GM12865 (cell line): ENCODE measurements at regions not wholly inside any gene's neighbourhood (a gene's known extent, or its start where the extent isn't known, plus 50 kb on each side); places are given as distances from the start of the nearest gene placed in this dataset.
"Not testable (repeated sequence)": the region's sequence is repeated elsewhere in the genome, so short reads cannot be mapped to it uniquely, and the experiment has no call there.

Experiments used
- DNase-seq: peaks from one replicate; pipeline ENCODE4 v3.0.0; 2010; ENCODE audit warnings: low read depth
- H3K4me3 ChIP-seq: 2 replicates; pipeline ENCODE4 v1.5.1; 2011; ENCODE audit warnings: mild to moderate bottlenecking, low read depth, low read length, control low read depth
- CTCF ChIP-seq: IDR thresholded peaks from 2 replicates; pipeline ENCODE4 v1.5.1; 2011; ENCODE audit warnings: low read length, control low read depth, low read depth, inconsistent platforms; ENCODE audit not compliant: insufficient read depth; ENCODE audit errors: missing control alignments

GRCh38 chr11:22458161-22458560, 120.0 kb downstream of the SLC17A6 start:
- H3K4me3 ChIP-seq, result no peak overlapping the region
- no peak for DNase-seq
- TF ChIP-seq CTCF, result no peak

DNA sequence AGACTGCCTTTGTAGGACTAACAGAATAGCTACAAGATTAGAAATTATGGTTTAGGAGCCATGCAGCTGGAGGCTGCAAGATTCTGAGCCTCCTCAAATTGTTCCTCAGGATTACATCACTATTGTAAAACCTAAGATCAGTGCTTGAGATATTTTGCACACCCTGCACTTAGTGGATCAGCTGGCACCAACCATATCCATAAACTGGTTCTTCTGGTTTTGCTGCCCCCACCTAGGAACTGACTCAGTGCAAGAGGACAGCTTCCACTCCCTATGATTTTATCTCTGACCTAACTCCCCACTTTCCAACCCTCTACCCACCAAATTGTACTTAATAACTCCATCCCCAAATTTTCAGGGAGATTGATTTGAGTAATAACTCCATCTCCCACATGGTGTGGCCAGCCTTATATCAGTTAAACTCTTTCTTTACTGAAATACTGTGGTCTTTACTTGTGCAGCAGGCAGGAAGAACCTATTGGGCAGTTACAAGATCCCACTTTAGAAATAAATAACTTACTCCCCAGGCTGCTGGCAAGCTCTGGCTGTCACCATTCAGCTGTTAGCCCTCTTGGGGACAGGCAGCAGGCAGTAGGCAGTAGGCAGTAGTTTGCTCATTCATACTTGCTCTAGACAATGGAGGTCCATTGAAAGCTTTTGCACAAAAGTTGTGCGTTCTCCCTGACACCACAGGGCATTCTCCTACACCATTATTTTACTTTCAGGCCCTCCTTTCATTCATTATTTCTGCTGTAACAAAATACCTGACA, 119.0 kb downstream of the SLC17A6 start:
- DNase-seq, result no peak
- no peak for TF ChIP-seq CTCF
- H3K4me3 ChIP-seq, result no peak overlapping the region

GRCh38 chr11:22454461-22455090, 116.4 kb downstream of the SLC17A6 start:
- TF ChIP-seq CTCF, result no peak
- DNase-seq, result no peak

DNA sequence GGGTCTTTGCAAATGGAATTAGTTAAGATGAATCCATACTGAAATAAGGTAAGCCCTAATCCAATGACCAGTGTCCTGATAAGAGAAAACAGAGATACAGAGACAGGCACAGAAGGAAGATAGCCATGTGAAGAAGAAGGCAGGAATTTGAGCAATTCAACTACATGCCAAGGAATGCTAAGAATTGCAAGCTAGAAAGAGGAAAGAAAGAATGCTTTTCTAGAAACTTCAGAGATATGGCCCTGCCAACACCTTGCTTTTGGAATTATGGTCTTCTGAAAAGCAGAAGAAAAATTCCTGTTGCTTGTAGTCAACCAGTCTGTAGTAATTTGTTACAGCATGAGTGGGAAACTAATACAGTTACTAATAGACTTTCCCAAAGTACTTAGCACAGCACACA, 111.3 kb downstream of the SLC17A6 start:
- no peak for DNase-seq
- H3K4me3 ChIP-seq, result no peak overlapping the region
- no peak for TF ChIP-seq CTCF

More at GRCh38 chr11:22454461-22455090, 116.4 kb downstream of the SLC17A6 start:
- no peak overlapping the region for H3K4me3 ChIP-seq

DNA sequence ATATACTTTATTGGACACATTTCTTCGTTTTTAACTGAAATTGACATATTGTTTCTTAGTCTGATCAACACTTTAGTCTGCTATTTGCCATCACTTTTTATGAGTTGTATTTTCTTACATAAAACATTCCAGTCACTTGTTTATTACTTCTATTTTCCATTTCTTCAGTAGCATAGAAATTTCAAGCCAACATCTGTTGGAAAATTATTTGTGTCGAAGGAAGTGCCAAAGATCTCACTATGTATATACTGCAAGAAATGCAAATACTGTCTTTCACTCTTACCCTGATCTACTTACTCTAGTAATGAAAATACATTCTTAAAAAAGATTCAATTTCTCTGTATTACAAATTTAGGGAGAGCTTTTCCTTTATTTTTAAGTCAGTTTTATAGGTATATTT, 105.9 kb downstream of the SLC17A6 start:
- DNase-seq, result no peak
- H3K4me3 ChIP-seq, result no peak overlapping the region
- no peak for TF ChIP-seq CTCF

GRCh38 chr11:22441831-22442230, 103.7 kb downstream of the SLC17A6 start:
- DNase-seq, result no peak
- no peak overlapping the region for H3K4me3 ChIP-seq
- TF ChIP-seq CTCF, result no peak

DNA sequence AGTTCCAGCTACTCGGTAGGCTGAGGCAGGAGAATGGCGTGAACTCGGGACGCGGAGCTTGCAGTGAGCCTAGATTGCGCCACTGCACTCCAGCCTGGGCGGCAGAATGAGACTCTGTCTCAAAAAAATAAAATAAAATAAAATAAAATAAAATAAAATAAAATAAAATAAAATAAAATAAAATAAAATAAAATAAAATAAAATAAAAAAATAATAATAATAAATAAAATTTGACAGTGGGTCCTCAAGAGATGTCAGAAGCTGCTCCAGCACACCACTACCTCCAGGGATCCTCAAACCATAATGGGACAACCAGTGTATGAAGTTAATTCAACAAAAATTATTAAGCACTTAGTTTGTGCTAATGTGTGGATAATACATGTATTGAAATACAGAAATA, 97.4 kb downstream of the SLC17A6 start:
- DNase-seq, H3K4me3 ChIP-seq: not testable (repeated sequence)
